AG09319 (cell line): ENCODE measurements at regions not wholly inside any gene's neighbourhood (a gene's known extent, or its start where the extent isn't known, plus 50 kb on each side); places are given as distances from the start of the nearest gene placed in this dataset.

Experiments used
- DNase-seq: peaks from one replicate; pipeline ENCODE4 v3.0.0-alpha.2; 2010; ENCODE audit warnings: low read depth; ENCODE audit errors: extremely low read depth
- CTCF ChIP-seq: IDR thresholded peaks from 2 replicates; pipeline ENCODE4 v1.5.1; 2011; ENCODE audit warnings: low read depth, mild to moderate bottlenecking, inconsistent platforms, low read length, moderate library complexity

- TF ChIP-seq CTCF = no peak
- DNase-seq = no peak
Observed at GRCh38 chr2:234275515-234275914, 221.4 kb downstream of the ARL4C start.

GRCh38 chr2:234273887-234274584 is 222.8 kb downstream of the ARL4C start:
- DNase-seq = no peak
- no peak for TF ChIP-seq CTCF

- no peak for DNase-seq
- no peak for TF ChIP-seq CTCF
Observed at GRCh38 chr2:234272069-234272850, 221.8 kb downstream of the SPP2 start.

- DNase-seq = no peak
- no peak for TF ChIP-seq CTCF
Observed at GRCh38 chr2:234271338-234271737, 220.8 kb downstream of the SPP2 start.

GRCh38 chr2:234269769-234270204 is 219.3 kb downstream of the SPP2 start:
- DNase-seq = no peak
- TF ChIP-seq CTCF = no peak

GRCh38 chr2:234267534-234267933 is 217.0 kb downstream of the SPP2 start:
- TF ChIP-seq CTCF = no peak

GRCh38 chr2:234266952-234267351 is 216.4 kb downstream of the SPP2 start:
- no peak for DNase-seq
- TF ChIP-seq CTCF = no peak

More at GRCh38 chr2:234267534-234267933, 217.0 kb downstream of the SPP2 start:
- no peak for DNase-seq
